NB4 (cell line): ENCODE measurements at regions not wholly inside any gene's neighbourhood (a gene's known extent, or its start where the extent isn't known, plus 50 kb on each side); places are given as distances from the start of the nearest gene placed in this dataset.

Source experiments
- CTCF ChIP-seq: IDR thresholded peaks from one replicate; pipeline ENCODE4 v1.5.1; 2012; ENCODE audit warnings: low read depth, low read length
- TF ChIP-seq, protein P1 (sequence below): IDR thresholded peaks from 2 replicates; pipeline ENCODE4 v1.6.1; 2011; ENCODE audit warnings: low read depth, low read length

DNA sequence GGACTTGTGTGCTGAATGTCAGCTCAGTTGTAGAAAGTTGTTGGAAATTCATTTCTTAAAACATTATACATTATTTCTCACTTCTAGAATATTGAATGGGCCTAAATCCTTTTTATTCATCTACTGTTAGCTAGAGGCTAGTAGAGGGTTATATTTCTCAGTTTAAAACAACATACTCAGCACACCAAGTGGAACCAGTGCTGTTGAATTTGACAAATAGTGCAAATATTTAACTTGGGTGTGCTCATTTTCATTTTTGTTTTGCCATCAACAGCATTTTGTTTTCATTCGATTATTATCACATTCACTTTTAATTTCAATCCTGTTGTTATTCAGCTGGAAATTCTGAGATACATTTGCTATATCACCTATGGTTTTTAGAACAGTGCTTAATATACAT is 269.4 kb upstream of the PEX5L start:
- TF ChIP-seq, protein P1, sequence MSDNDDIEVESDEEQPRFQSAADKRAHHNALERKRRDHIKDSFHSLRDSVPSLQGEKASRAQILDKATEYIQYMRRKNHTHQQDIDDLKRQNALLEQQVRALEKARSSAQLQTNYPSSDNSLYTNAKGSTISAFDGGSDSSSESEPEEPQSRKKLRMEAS = no peak
- TF ChIP-seq CTCF = no peak
